ENCODE measurements at regions not wholly inside any gene's neighbourhood (a gene's known extent, or its start where the extent isn't known, plus 50 kb on each side); places are given as distances from the start of the nearest gene placed in this dataset.

GRCh38 chr1:177799746-177800145 lies 170.1 kb downstream of the SEC16B start:
- Mint-ChIP-seq H3K36me3 (ENCODE audit: low read depth) (no peaks in the 10 kb centered on the region), H3K27ac (no peak overlapping the region), H3K4me1 (ENCODE audit: low read depth) (no peaks in the 10 kb centered on the region), H3K9me3 (peaks cover 8% of the 10 kb centered on the region), H3K4me3 (no peak overlapping the region), H3K27me3 (ENCODE audit: low read depth) (peaks cover 5% of the 10 kb centered on the region)
- DNase-seq: no peak
- intact Hi-C loops (cut with micrococcal nuclease): no loop called here
- CTCF ChIA-PET: no interaction called here

GRCh38 chr1:177798614-177799013 lies 171.2 kb downstream of the SEC16B start:
- Mint-ChIP-seq H3K4me1 (ENCODE audit: low read depth) (no peaks in the 10 kb centered on the region), H3K9me3 (no peaks in the 10 kb centered on the region), H3K36me3 (ENCODE audit: low read depth) (no peaks in the 10 kb centered on the region), H3K27ac (no peak overlapping the region), H3K4me3 (no peak overlapping the region), H3K27me3 (ENCODE audit: low read depth) (peaks cover 5% of the 10 kb centered on the region)
- DNase-seq: no peak
- intact Hi-C loops (cut with micrococcal nuclease): no loop called here
- CTCF ChIA-PET: no interaction called here

- CTCF ChIA-PET: no interaction called here
- no peaks in the 10 kb centered on the region for H3K4me1 Mint-ChIP-seq (ENCODE audit: low read depth)
- no peak overlapping the region for H3K27ac Mint-ChIP-seq
These were observed 173.3 kb downstream of the SEC16B start for GRCh38 chr1:177796561-177796960.

GRCh38 chr1:177794376-177794991 lies 175.4 kb downstream of the SEC16B start:
- no peak for DNase-seq
- no peaks in the 10 kb centered on the region for H3K4me1 Mint-ChIP-seq (ENCODE audit: low read depth)
- H3K27ac Mint-ChIP-seq: no peak overlapping the region
- no peaks in the 10 kb centered on the region for H3K36me3 Mint-ChIP-seq (ENCODE audit: low read depth)
- no peaks in the 10 kb centered on the region for H3K9me3 Mint-ChIP-seq
- H3K27me3 Mint-ChIP-seq (ENCODE audit: low read depth): peaks cover 5% of the 10 kb centered on the region
- intact Hi-C loops (cut with micrococcal nuclease): no loop called here
- CTCF ChIA-PET: no interaction called here
- no peak overlapping the region for H3K4me3 Mint-ChIP-seq

More at GRCh38 chr1:177796561-177796960, 173.3 kb downstream of the SEC16B start:
- no peak for DNase-seq
- Mint-ChIP-seq H3K27me3 (ENCODE audit: low read depth) (peaks cover 5% of the 10 kb centered on the region), H3K9me3 (no peaks in the 10 kb centered on the region), H3K4me3 (no peak overlapping the region), H3K36me3 (ENCODE audit: low read depth) (no peaks in the 10 kb centered on the region)
- intact Hi-C loops (cut with micrococcal nuclease): no loop called here

GRCh38 chr1:177793900-177794299 lies 176.0 kb downstream of the SEC16B start:
- Mint-ChIP-seq H3K36me3 (ENCODE audit: low read depth) (no peaks in the 10 kb centered on the region), H3K27ac (no peak overlapping the region), H3K9me3 (no peaks in the 10 kb centered on the region), H3K4me1 (ENCODE audit: low read depth) (no peaks in the 10 kb centered on the region), H3K4me3 (no peak overlapping the region), H3K27me3 (ENCODE audit: low read depth) (peaks cover 5% of the 10 kb centered on the region)
- intact Hi-C loops (cut with micrococcal nuclease): no loop called here
- CTCF ChIA-PET: no interaction called here
- no peak for DNase-seq

- DNase-seq: no peak
- intact Hi-C loops (cut with micrococcal nuclease): no loop called here
- no peaks in the 10 kb centered on the region for H3K9me3 Mint-ChIP-seq
- H3K36me3 Mint-ChIP-seq (ENCODE audit: low read depth): no peaks in the 10 kb centered on the region
- peaks cover 3% of the 10 kb centered on the region for H3K27me3 Mint-ChIP-seq (ENCODE audit: low read depth)
- CTCF ChIA-PET: interaction anchor here (0.8 kb wide), 1 partner anchor 18 kb away, joined by 3 read pairs; no protein-coding TSS in a partner anchor
- no peaks in the 10 kb centered on the region for H3K4me1 Mint-ChIP-seq (ENCODE audit: low read depth)
- no peak overlapping the region for H3K4me3 Mint-ChIP-seq
- H3K27ac Mint-ChIP-seq: no peak overlapping the region
These were observed 179.3 kb downstream of the SEC16B start for GRCh38 chr1:177790566-177790965.

- Mint-ChIP-seq H3K27me3 (ENCODE audit: low read depth) (peaks cover 3% of the 10 kb centered on the region), H3K36me3 (ENCODE audit: low read depth) (no peaks in the 10 kb centered on the region), H3K4me1 (ENCODE audit: low read depth) (no peaks in the 10 kb centered on the region), H3K4me3 (no peak overlapping the region), H3K27ac (no peak overlapping the region), H3K9me3 (no peaks in the 10 kb centered on the region)
- no peak for DNase-seq
- CTCF ChIA-PET: interaction anchor here (0.8 kb wide), 1 partner anchor 19 kb away, joined by 3 read pairs; no protein-coding TSS in a partner anchor
- intact Hi-C loops (cut with micrococcal nuclease): no loop called here
These were observed 179.9 kb downstream of the SEC16B start for GRCh38 chr1:177789956-177790355.

- DNase-seq: no peak
- H3K4me1 Mint-ChIP-seq (ENCODE audit: low read depth): no peaks in the 10 kb centered on the region
- H3K27me3 Mint-ChIP-seq (ENCODE audit: low read depth): no peaks in the 10 kb centered on the region
- no peaks in the 10 kb centered on the region for H3K9me3 Mint-ChIP-seq
- H3K4me3 Mint-ChIP-seq: no peak overlapping the region
- intact Hi-C loops (cut with micrococcal nuclease): no loop called here
- no peaks in the 10 kb centered on the region for H3K36me3 Mint-ChIP-seq (ENCODE audit: low read depth)
- CTCF ChIA-PET: no interaction called here
- no peak overlapping the region for H3K27ac Mint-ChIP-seq
These were observed 183.6 kb downstream of the SEC16B start for GRCh38 chr1:177786176-177786745.

- H3K36me3 Mint-ChIP-seq (ENCODE audit: low read depth): no peaks in the 10 kb centered on the region
- intact Hi-C loops (cut with micrococcal nuclease): no loop called here
- H3K9me3 Mint-ChIP-seq: peaks cover 5% of the 10 kb centered on the region
- no peak for DNase-seq
- no peak overlapping the region for H3K27ac Mint-ChIP-seq
- no peaks in the 10 kb centered on the region for H3K27me3 Mint-ChIP-seq (ENCODE audit: low read depth)
- no peak overlapping the region for H3K4me3 Mint-ChIP-seq
- no peaks in the 10 kb centered on the region for H3K4me1 Mint-ChIP-seq (ENCODE audit: low read depth)
- CTCF ChIA-PET: no interaction called here
These were observed 184.9 kb downstream of the SEC16B start for GRCh38 chr1:177784936-177785335.

- intact Hi-C loops (cut with micrococcal nuclease): no loop called here
- Mint-ChIP-seq H3K27me3 (ENCODE audit: low read depth) (no peaks in the 10 kb centered on the region), H3K36me3 (ENCODE audit: low read depth) (no peaks in the 10 kb centered on the region), H3K4me3 (no peak overlapping the region), H3K4me1 (ENCODE audit: low read depth) (no peaks in the 10 kb centered on the region), H3K27ac (no peak overlapping the region), H3K9me3 (peaks cover 5% of the 10 kb centered on the region)
- CTCF ChIA-PET: no interaction called here
- DNase-seq: no peak
These were observed 185.4 kb downstream of the SEC16B start for GRCh38 chr1:177784409-177784808.

- H3K4me1 Mint-ChIP-seq (ENCODE audit: low read depth): no peaks in the 10 kb centered on the region
- intact Hi-C loops (cut with micrococcal nuclease): no loop called here
- no peaks in the 10 kb centered on the region for H3K27me3 Mint-ChIP-seq (ENCODE audit: low read depth)
- CTCF ChIA-PET: no interaction called here
- no peak overlapping the region for H3K27ac Mint-ChIP-seq
- no peak for DNase-seq
- peaks cover 5% of the 10 kb centered on the region for H3K9me3 Mint-ChIP-seq
- H3K36me3 Mint-ChIP-seq (ENCODE audit: low read depth): no peaks in the 10 kb centered on the region
- H3K4me3 Mint-ChIP-seq: no peak overlapping the region
These were observed 186.8 kb downstream of the SEC16B start for GRCh38 chr1:177783051-177783450.

- intact Hi-C loops (cut with micrococcal nuclease): no loop called here
These were observed 189.7 kb downstream of the SEC16B start for GRCh38 chr1:177780096-177780700.

More at GRCh38 chr1:177780096-177780700, 189.7 kb downstream of the SEC16B start:
- Mint-ChIP-seq H3K27me3 (ENCODE audit: low read depth) (no peaks in the 10 kb centered on the region), H3K27ac (no peak overlapping the region), H3K36me3 (ENCODE audit: low read depth) (no peaks in the 10 kb centered on the region), H3K9me3 (peaks cover 5% of the 10 kb centered on the region), H3K4me1 (ENCODE audit: low read depth) (no peaks in the 10 kb centered on the region), H3K4me3 (no peak overlapping the region)
- CTCF ChIA-PET: no interaction called here
- DNase-seq: no peak

Measured in activated naive CD4-positive, alpha-beta T cell treated with anti-CD3 and anti-CD28 coated beads for 36 hours (primary cell).